Fibroblast of lung (primary cell): ENCODE measurements at regions not wholly inside any gene's neighbourhood (a gene's known extent, or its start where the extent isn't known, plus 50 kb on each side); places are given as distances from the start of the nearest gene placed in this dataset.

Experiments
- DNase-seq, 2 donors: peaks; one replicate each; pipeline versions ENCODE4 v3.0.0 to v3.0.0-alpha.2; 2010; ENCODE audit warnings: low read depth in 2 of 2
- H2AFZ ChIP-seq: 2 replicates; pipeline ENCODE4 v1.5.1; 2012; ENCODE audit warnings: low read length, control low read depth, inconsistent platforms
- H3K27ac ChIP-seq: 2 replicates; pipeline ENCODE4 v1.5.1; 2011; ENCODE audit warnings: low read length, control low read depth; ENCODE audit not compliant: insufficient read depth
- H3K27me3 ChIP-seq: 2 replicates; pipeline ENCODE4 v1.5.1; 2011; ENCODE audit warnings: mild to moderate bottlenecking, low read length; ENCODE audit not compliant: control insufficient read depth, insufficient read depth
- H3K36me3 ChIP-seq: 2 replicates; pipeline ENCODE4 v1.5.1; 2011; ENCODE audit warnings: low read length; ENCODE audit not compliant: control insufficient read depth, insufficient read depth
- H3K4me1 ChIP-seq: 2 replicates; pipeline ENCODE4 v1.5.1; 2011; ENCODE audit warnings: low read length; ENCODE audit not compliant: control insufficient read depth, insufficient read depth; ENCODE audit errors: extremely low read depth
- H3K4me2 ChIP-seq: 2 replicates; pipeline ENCODE4 v1.5.1; 2011; ENCODE audit warnings: low read length, control low read depth; ENCODE audit not compliant: insufficient read depth; ENCODE audit errors: extremely low read depth
- H3K4me3 ChIP-seq, 4 experiments: fragments of 200-600 bp in 1 of 4; sonication (generic) in 1 of 4; replicated peaks in 1 of 4; 2 replicates each; pipeline ENCODE4 v1.5.1; 2011 to 2016; ENCODE audit warnings: low read length in 4 of 4, low read depth in 3 of 4, mild to moderate bottlenecking in 3 of 4, control low read depth in 2 of 4, inconsistent platforms in 1 of 4, mixed read lengths in 1 of 4; ENCODE audit not compliant: insufficient read depth in 1 of 4; ENCODE audit errors: control extremely low read depth in 1 of 4
- H3K79me2 ChIP-seq: 2 replicates; pipeline ENCODE4 v1.5.1; 2012; ENCODE audit warnings: mild to moderate bottlenecking, low read length, inconsistent platforms; ENCODE audit not compliant: control insufficient read depth, insufficient read depth
- H3K9ac ChIP-seq: 2 replicates; pipeline ENCODE4 v1.5.1; 2011; ENCODE audit warnings: mild to moderate bottlenecking, low read length, control low read depth; ENCODE audit not compliant: insufficient read depth
- H3K9me3 ChIP-seq: 2 replicates; pipeline ENCODE4 v1.5.1; 2012; ENCODE audit warnings: low read depth, low read length; ENCODE audit not compliant: control insufficient read depth, insufficient read depth
- H4K20me1 ChIP-seq: 2 replicates; pipeline ENCODE4 v1.5.1; 2011; ENCODE audit warnings: low read length; ENCODE audit not compliant: control insufficient read depth, insufficient read depth; ENCODE audit errors: extremely low read depth
- CTCF ChIP-seq, 2 donors: IDR thresholded peaks in 1 of 2; conservative IDR thresholded peaks in 1 of 2; 1 replicate in 1 of 2; 2 replicates in 1 of 2; pipeline ENCODE4 v1.5.1; 2011 to 2012; ENCODE audit warnings: low read length in 2 of 2, control low read depth in 1 of 2, inconsistent platforms in 1 of 2, low read depth in 1 of 2, mild to moderate bottlenecking in 1 of 2
- EZH2 ChIP-seq: IDR thresholded peaks from 2 replicates; pipeline ENCODE4 v1.5.1; 2012; ENCODE audit warnings: low read length, control low read depth, mild to moderate bottlenecking; ENCODE audit errors: missing control alignments

GRCh38 chr6:113103634-113104361 is 753.3 kb upstream of the MARCKS start:
- H2AFZ ChIP-seq: no peak overlapping the region
- no peak overlapping the region for H3K4me3 ChIP-seq
- H3K9me3 ChIP-seq: no peaks in the 10 kb centered on the region
- no peak overlapping the region for H3K27ac ChIP-seq
- H4K20me1 ChIP-seq: no peaks in the 10 kb centered on the region
- TF ChIP-seq EZH2: no peak
- no peak for TF ChIP-seq CTCF (conservative IDR thresholded peaks at IDR 0.05 in 1 of 2, IDR thresholded peaks at IDR 0.05 in 1 of 2; ENCODE audit: low read depth in 1 of 2, low read length in 2 of 2)
- H3K79me2 ChIP-seq: no peaks in the 10 kb centered on the region
- no peak overlapping the region for H3K9ac ChIP-seq
- peak overlapping the region; percentile 5 for H3K4me2 ChIP-seq
- peak; percentile 78 to 97 for DNase-seq
- H3K36me3 ChIP-seq: no peaks in the 10 kb centered on the region
- H3K27me3 ChIP-seq: no peaks in the 10 kb centered on the region
- no peaks in the 10 kb centered on the region for H3K4me1 ChIP-seq

- DNase-seq: peak in 1 of 2 donors; percentile 51
- Histone ChIP-seq H3K4me1 (no peaks in the 10 kb centered on the region), H4K20me1 (no peaks in the 10 kb centered on the region), H3K9me3 (no peaks in the 10 kb centered on the region), H3K36me3 (no peaks in the 10 kb centered on the region), H3K27ac (no peak overlapping the region), H3K4me2 (no peak overlapping the region), H3K27me3 (no peaks in the 10 kb centered on the region), H3K4me3 (no peak overlapping the region), H3K79me2 (no peaks in the 10 kb centered on the region), H3K9ac (no peak overlapping the region), H2AFZ (no peak overlapping the region)
- TF ChIP-seq EZH2 (no peak), CTCF (conservative IDR thresholded peaks at IDR 0.05 in 1 of 2, IDR thresholded peaks at IDR 0.05 in 1 of 2; ENCODE audit: low read depth in 1 of 2, low read length in 2 of 2) (no peak)
Measured at GRCh38 chr6:113104541-113104940, 752.6 kb upstream of the MARCKS start.

- H3K79me2 ChIP-seq: no peaks in the 10 kb centered on the region
- H2AFZ ChIP-seq: no peak overlapping the region
- H3K9me3 ChIP-seq: no peaks in the 10 kb centered on the region
- no peak for DNase-seq
- H3K9ac ChIP-seq: no peak overlapping the region
- H3K27me3 ChIP-seq: no peaks in the 10 kb centered on the region
- H3K27ac ChIP-seq: no peak overlapping the region
- H3K4me2 ChIP-seq: no peak overlapping the region
- H3K36me3 ChIP-seq: no peaks in the 10 kb centered on the region
- H3K4me3 ChIP-seq: no peak overlapping the region
- no peaks in the 10 kb centered on the region for H3K4me1 ChIP-seq
- TF ChIP-seq EZH2: no peak
- no peak for TF ChIP-seq CTCF (conservative IDR thresholded peaks at IDR 0.05 in 1 of 2, IDR thresholded peaks at IDR 0.05 in 1 of 2; ENCODE audit: low read depth in 1 of 2, low read length in 2 of 2)
- H4K20me1 ChIP-seq: no peaks in the 10 kb centered on the region
Measured at GRCh38 chr6:113104951-113105350, 752.2 kb upstream of the MARCKS start.
